SK-N-SH (cell line): ENCODE measurements at regions not wholly inside any gene's neighbourhood (a gene's known extent, or its start where the extent isn't known, plus 50 kb on each side); places are given as distances from the start of the nearest gene placed in this dataset.

ENCODE experiments used
- CTCF ChIA-PET: fragments of 300-600, 350-600 bp; formaldehyde crosslinking; extraction: SDS; loops from one replicate; lab custom pipeline; 2021; lab: Yijun Ruan, JAX
- POLR2A ChIA-PET: fragments of 350-600 bp; sonication (Branson Sonifier 250); formaldehyde crosslinking; extraction: SDS; loops from one replicate; lab custom pipeline; 2020; ENCODE audit warnings: antibody characterized with exemption, inconsistent platforms; lab: Yijun Ruan, JAX
- DNase-seq: peaks from one replicate; pipeline ENCODE4 v3.0.0; 2012
- H2AFZ ChIP-seq: fragments of 200-600 bp; sonication (generic); 2 replicates; pipeline ENCODE4 v1.8.1; 2016; ENCODE audit warnings: antibody characterized with exemption, mild to moderate bottlenecking, low read depth
- H3F3A ChIP-seq: fragments of 200-600 bp; sonication (generic); replicated peaks from 2 replicates; pipeline ENCODE3; 2016; ENCODE audit warnings: antibody characterized with exemption, mild to moderate bottlenecking; ENCODE audit not compliant: insufficient read depth
- H3K27ac ChIP-seq, 2 experiments: fragments of 200-500 bp in 1 of 2; fragments of 200-600 bp in 1 of 2; sonication (Bioruptor generic) in 1 of 2; sonication (generic), shearing (Covaris generic) in 1 of 2; 2 replicates each; pipeline versions ENCODE4 v1.5.1 to v1.6.1; 2014 to 2016; ENCODE audit warnings: low read depth in 2 of 2, inconsistent platforms in 1 of 2, low read length in 1 of 2, mild to moderate bottlenecking in 1 of 2, mixed read lengths in 1 of 2
- H3K27me3 ChIP-seq: fragments of 200-600 bp; sonication (generic), shearing (Covaris generic); 2 replicates; pipeline ENCODE4 v1.6.1; 2016; ENCODE audit warnings: mixed run types; ENCODE audit not compliant: insufficient read depth
- H3K36me3 ChIP-seq, 2 experiments: fragments of 200-500 bp in 1 of 2; fragments of 200-600 bp in 1 of 2; sonication (Bioruptor generic) in 1 of 2; sonication (generic) in 1 of 2; replicated peaks in 1 of 2; 2 replicates each; pipeline versions ENCODE3 to v1.5.1; 2014 to 2016; ENCODE audit warnings: low read length in 1 of 2, mild to moderate bottlenecking in 1 of 2; ENCODE audit not compliant: insufficient read depth in 2 of 2, control insufficient read depth in 1 of 2
- H3K4me1 ChIP-seq, 2 experiments: fragments of 200-500 bp in 1 of 2; fragments of 200-600 bp in 1 of 2; sonication (Bioruptor generic) in 1 of 2; sonication (generic), shearing (Covaris generic) in 1 of 2; 2 replicates each; pipeline versions ENCODE4 v1.5.1 to v1.6.1; 2014 to 2016; ENCODE audit warnings: low read depth in 1 of 2, low read length in 1 of 2, mixed run types in 1 of 2; ENCODE audit not compliant: insufficient read depth in 2 of 2, control insufficient read depth in 1 of 2
- H3K4me2 ChIP-seq: fragments of 200-600 bp; sonication (generic), shearing (Covaris generic); 2 replicates; pipeline ENCODE4 v1.6.1; 2017; ENCODE audit warnings: mixed run types
- H3K4me3 ChIP-seq, 2 experiments: fragments of 200-500 bp in 1 of 2; fragments of 200-600 bp in 1 of 2; sonication (Bioruptor generic) in 1 of 2; sonication (generic), shearing (Covaris generic) in 1 of 2; 2 replicates each; pipeline versions ENCODE4 v1.5.1 to v1.8.1; 2014 to 2016; ENCODE audit warnings: low read depth in 2 of 2, inconsistent platforms in 1 of 2, low read length in 1 of 2, mild to moderate bottlenecking in 1 of 2, mixed read lengths in 1 of 2, moderate library complexity in 1 of 2
- H3K79me2 ChIP-seq: fragments of 200-600 bp; sonication (generic); 2 replicates; pipeline ENCODE4 v1.8.1; 2017; ENCODE audit warnings: mild to moderate bottlenecking; ENCODE audit not compliant: insufficient read depth
- H3K9ac ChIP-seq: fragments of 200-600 bp; sonication (generic); 2 replicates; pipeline ENCODE4 v1.6.1; 2017; ENCODE audit warnings: mixed run types
- H3K9me2 ChIP-seq: fragments of 200-600 bp; sonication (generic); 2 replicates; pipeline ENCODE4 v1.6.1; 2017; ENCODE audit warnings: mixed run types
- H3K9me3 ChIP-seq: fragments of 200-600 bp; sonication (generic); 2 replicates; pipeline ENCODE4 v1.6.1; 2017; ENCODE audit warnings: mixed run types, mild to moderate bottlenecking, moderate library complexity
- H4K20me1 ChIP-seq: fragments of 200-600 bp; sonication (generic); 2 replicates; pipeline ENCODE4 v1.6.1; 2017; ENCODE audit warnings: mild to moderate bottlenecking, mixed run types; ENCODE audit not compliant: insufficient read depth
- CHD2 ChIP-seq: fragments of 150-350 bp; IDR thresholded peaks from 2 replicates; pipeline ENCODE4 v1.6.1; 2018; ENCODE audit warnings: low read length; ENCODE audit not compliant: partially characterized antibody
- CTCF ChIP-seq: fragments of 200-600 bp; sonication (generic); IDR thresholded peaks from 2 replicates; pipeline ENCODE4 v1.6.1; 2017; ENCODE audit warnings: antibody characterized with exemption, mild to moderate bottlenecking, moderate library complexity
- EP300 ChIP-seq, 2 experiments: IDR thresholded peaks; 2 replicates each; pipeline versions ENCODE4 v1.4.0 to v1.6.1; 2012; ENCODE audit warnings: borderline replicate concordance in 1 of 2, low read depth in 1 of 2, low read length in 1 of 2
- FOXM1 ChIP-seq: IDR thresholded peaks from 2 replicates; pipeline ENCODE4 v1.4.0; 2012; ENCODE audit warnings: low read depth, mild to moderate bottlenecking
- GABPA ChIP-seq: IDR thresholded peaks from 2 replicates; pipeline ENCODE4 v1.4.0; 2012; ENCODE audit warnings: low read depth, mild to moderate bottlenecking
- GATA2 ChIP-seq: sonication (generic); formaldehyde crosslinking; IDR thresholded peaks from 2 replicates; pipeline ENCODE4 v1.5.0; 2020; ENCODE audit warnings: mild to moderate bottlenecking, missing genetic modification reagents
- JUND ChIP-seq: IDR thresholded peaks from 2 replicates; pipeline ENCODE4 v1.4.0; 2012
- MEF2A ChIP-seq: IDR thresholded peaks from 2 replicates; pipeline ENCODE4 v1.4.0; 2012; ENCODE audit warnings: low read depth, borderline replicate concordance
- NFIC ChIP-seq: IDR thresholded peaks from 2 replicates; pipeline ENCODE4 v1.4.0; 2012; ENCODE audit warnings: borderline replicate concordance
- NRF1 ChIP-seq: IDR thresholded peaks from 2 replicates; pipeline ENCODE4 v1.6.1; 2012; ENCODE audit warnings: low read depth, mild to moderate bottlenecking, low read length
- POLR2AphosphoS5 ChIP-seq: IDR thresholded peaks from 2 replicates; pipeline ENCODE4 v1.6.1; 2012; ENCODE audit warnings: low read depth, low read length
- RCOR1 ChIP-seq: fragments of 150-350 bp; IDR thresholded peaks from 2 replicates; pipeline ENCODE4 v1.6.1; 2017; ENCODE audit warnings: antibody characterized with exemption, low read length
- RFX5 ChIP-seq: IDR thresholded peaks from 2 replicates; pipeline ENCODE4 v1.6.1; 2012; ENCODE audit warnings: mild to moderate bottlenecking, improper control_type of control experiment, low read length
- SMC3 ChIP-seq: IDR thresholded peaks from 2 replicates; pipeline ENCODE4 v1.6.1; 2012; ENCODE audit warnings: low read depth, low read length, improper control_type of control experiment
- WGBS: methylation state at CpG from one replicate; pipeline ENCODE4 v1.1.6; 2017; ENCODE audit warnings: low lambda C conversion rate; 5-methylcytosine and 5-hydroxymethylcytosine counted together
- TF ChIP-seq, protein P1 (sequence below): fragments of 150-350 bp; IDR thresholded peaks from 2 replicates; pipeline ENCODE4 v1.6.1; 2017; ENCODE audit warnings: antibody characterized with exemption, low read length, low read depth, borderline replicate concordance
- TF ChIP-seq, protein P2 (sequence below): IDR thresholded peaks from 2 replicates; pipeline ENCODE4 v1.4.0; 2012; ENCODE audit warnings: low read depth
- TF ChIP-seq, protein P3 (sequence below): IDR thresholded peaks from 2 replicates; pipeline ENCODE4 v1.4.0; 2012; ENCODE audit warnings: low read depth, borderline replicate concordance
- TF ChIP-seq, protein P4 (sequence below): fragments of 150-350 bp; IDR thresholded peaks from 2 replicates; pipeline ENCODE4 v1.6.1; 2016; ENCODE audit warnings: mild to moderate bottlenecking, low read depth, low read length

DNA sequence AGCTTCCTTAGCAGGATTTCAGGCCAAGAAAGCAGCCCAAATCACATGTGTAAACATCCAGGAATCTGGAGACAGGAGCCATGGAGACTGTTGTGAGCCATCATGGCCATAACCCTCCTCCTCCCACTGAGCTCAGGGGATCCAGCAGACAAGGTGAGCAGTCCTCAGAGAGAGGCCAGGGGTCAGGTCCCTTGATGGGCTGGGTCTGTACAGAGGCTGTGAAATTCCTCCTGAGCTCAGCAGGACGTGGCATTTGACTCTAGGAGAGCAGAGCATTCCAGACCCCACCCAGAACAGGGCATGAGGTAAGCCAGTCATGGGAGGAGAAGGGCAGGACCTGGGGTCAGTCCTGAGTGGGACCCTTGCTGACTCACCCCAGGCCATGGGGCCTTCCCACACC lies 67.0 kb upstream of the ACAN start:
- CTCF ChIA-PET, result interaction anchor here (1.5 kb wide), 1 partner anchor 27 kb away, joined by 3 read pairs; no protein-coding TSS in a partner anchor

GRCh38 chr15:88738796-88739195 lies 64.4 kb upstream of the ACAN start:
- H4K20me1 ChIP-seq, result no peaks in the 10 kb centered on the region
- H3F3A ChIP-seq, result no peaks in the 10 kb centered on the region
- 0% methylated on average over 4 of the region's 4 CpGs for WGBS
- H3K4me2 ChIP-seq, result no peak overlapping the region
- no peaks in the 10 kb centered on the region for H3K9me2 ChIP-seq
- H3K27ac ChIP-seq, result no peak overlapping the region
- no peaks in the 10 kb centered on the region for H3K9me3 ChIP-seq
- ChIA-PET CTCF (no interaction called here), POLR2A (no interaction called here)
- peaks cover 0 to 4% of the 10 kb centered on the region in 2 experiments; a peak in 1 of 4 replicates for H3K4me1 ChIP-seq
- H3K27me3 ChIP-seq, result no peaks in the 10 kb centered on the region
- no peaks in the 10 kb centered on the region for H3K79me2 ChIP-seq
- no peak overlapping the region for H3K9ac ChIP-seq
- H3K4me3 ChIP-seq, result no peak overlapping the region
- no peak overlapping the region for H2AFZ ChIP-seq
- H3K36me3 ChIP-seq, result no peaks in the 10 kb centered on the region
- no peak for DNase-seq
- TF ChIP-seq NRF1, result no peak
- TF ChIP-seq, protein P1, sequence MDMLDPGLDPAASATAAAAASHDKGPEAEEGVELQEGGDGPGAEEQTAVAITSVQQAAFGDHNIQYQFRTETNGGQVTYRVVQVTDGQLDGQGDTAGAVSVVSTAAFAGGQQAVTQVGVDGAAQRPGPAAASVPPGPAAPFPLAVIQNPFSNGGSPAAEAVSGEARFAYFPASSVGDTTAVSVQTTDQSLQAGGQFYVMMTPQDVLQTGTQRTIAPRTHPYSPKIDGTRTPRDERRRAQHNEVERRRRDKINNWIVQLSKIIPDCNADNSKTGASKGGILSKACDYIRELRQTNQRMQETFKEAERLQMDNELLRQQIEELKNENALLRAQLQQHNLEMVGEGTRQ, result no peak
- no peak for TF ChIP-seq FOXM1
- no peak for TF ChIP-seq SMC3
- TF ChIP-seq, protein P2, sequence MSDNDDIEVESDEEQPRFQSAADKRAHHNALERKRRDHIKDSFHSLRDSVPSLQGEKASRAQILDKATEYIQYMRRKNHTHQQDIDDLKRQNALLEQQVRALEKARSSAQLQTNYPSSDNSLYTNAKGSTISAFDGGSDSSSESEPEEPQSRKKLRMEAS, result no peak
- TF ChIP-seq, protein P3, sequence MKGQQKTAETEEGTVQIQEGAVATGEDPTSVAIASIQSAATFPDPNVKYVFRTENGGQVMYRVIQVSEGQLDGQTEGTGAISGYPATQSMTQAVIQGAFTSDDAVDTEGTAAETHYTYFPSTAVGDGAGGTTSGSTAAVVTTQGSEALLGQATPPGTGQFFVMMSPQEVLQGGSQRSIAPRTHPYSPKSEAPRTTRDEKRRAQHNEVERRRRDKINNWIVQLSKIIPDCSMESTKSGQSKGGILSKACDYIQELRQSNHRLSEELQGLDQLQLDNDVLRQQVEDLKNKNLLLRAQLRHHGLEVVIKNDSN, result no peak
- no peak for TF ChIP-seq RFX5
- TF ChIP-seq GATA2, result no peak
- no peak for TF ChIP-seq NFIC
- TF ChIP-seq JUND, result no peak
- TF ChIP-seq MEF2A, result no peak

More for the DNA sequence above, 67.0 kb upstream of the ACAN start:
- no peaks in the 10 kb centered on the region for H3F3A ChIP-seq
- H3K4me2 ChIP-seq, result no peak overlapping the region
- H3K9me3 ChIP-seq, result no peaks in the 10 kb centered on the region
- no peaks in the 10 kb centered on the region for H4K20me1 ChIP-seq
- H3K9me2 ChIP-seq, result no peaks in the 10 kb centered on the region
- no peak for DNase-seq
- peaks cover 0 to 4% of the 10 kb centered on the region in 2 experiments; a peak in 1 of 4 replicates for H3K4me1 ChIP-seq
- H3K27ac ChIP-seq, result no peak overlapping the region
- WGBS, result no CpG with 5 or more reads among the region's 1 CpG
- H2AFZ ChIP-seq, result no peak overlapping the region
- H3K9ac ChIP-seq, result no peak overlapping the region
- no peaks in the 10 kb centered on the region for H3K79me2 ChIP-seq
- no peak for TF ChIP-seq RCOR1
- no peak for TF ChIP-seq CTCF
- TF ChIP-seq POLR2AphosphoS5, result no peak
- TF ChIP-seq SMC3, result no peak
- no peak for TF ChIP-seq EP300 (IDR thresholded peaks at IDR 0.05; ENCODE audit: borderline replicate concordance in 1 of 2, low read depth in 1 of 2, low read length in 1 of 2)
- TF ChIP-seq, protein P2, result no peak
- TF ChIP-seq, protein P1, result no peak
- TF ChIP-seq, protein P4, sequence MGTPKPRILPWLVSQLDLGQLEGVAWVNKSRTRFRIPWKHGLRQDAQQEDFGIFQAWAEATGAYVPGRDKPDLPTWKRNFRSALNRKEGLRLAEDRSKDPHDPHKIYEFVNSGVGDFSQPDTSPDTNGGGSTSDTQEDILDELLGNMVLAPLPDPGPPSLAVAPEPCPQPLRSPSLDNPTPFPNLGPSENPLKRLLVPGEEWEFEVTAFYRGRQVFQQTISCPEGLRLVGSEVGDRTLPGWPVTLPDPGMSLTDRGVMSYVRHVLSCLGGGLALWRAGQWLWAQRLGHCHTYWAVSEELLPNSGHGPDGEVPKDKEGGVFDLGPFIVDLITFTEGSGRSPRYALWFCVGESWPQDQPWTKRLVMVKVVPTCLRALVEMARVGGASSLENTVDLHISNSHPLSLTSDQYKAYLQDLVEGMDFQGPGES, result no peak
- TF ChIP-seq GABPA, result no peak
- no peak for TF ChIP-seq JUND
- TF ChIP-seq MEF2A, result no peak
- TF ChIP-seq CHD2, result no peak
- H3K4me3 ChIP-seq, result no peak overlapping the region
- no peaks in the 10 kb centered on the region for H3K27me3 ChIP-seq
- POLR2A ChIA-PET, result no interaction called here
- H3K36me3 ChIP-seq, result no peaks in the 10 kb centered on the region
